WERI-Rb-1 (cell line): ENCODE measurements at regions not wholly inside any gene's neighbourhood (a gene's known extent, or its start where the extent isn't known, plus 50 kb on each side); places are given as distances from the start of the nearest gene placed in this dataset.

Experiments
- DNase-seq: peaks from one replicate; pipeline ENCODE4 v3.0.0-alpha.2; 2020
- H3K27ac ChIP-seq: fragments of 250-450 bp; sonication (Bioruptor Pico); 2 replicates; pipeline ENCODE4 v1.5.1; 2020; ENCODE audit warnings: mild to moderate bottlenecking, moderate library complexity
- H3K27me3 ChIP-seq: fragments of 250-450 bp; sonication (Bioruptor Pico); 2 replicates; pipeline ENCODE4 v1.5.1; 2021; ENCODE audit warnings: mild to moderate bottlenecking, low read depth, moderate library complexity; ENCODE audit not compliant: insufficient read depth, severe bottlenecking
- H3K36me3 ChIP-seq: fragments of 250-450 bp; sonication (Bioruptor Pico); 2 replicates; pipeline ENCODE4 v1.5.1; 2020; ENCODE audit warnings: mild to moderate bottlenecking, moderate library complexity
- H3K4me3 ChIP-seq: 2 replicates; pipeline ENCODE4 v1.5.1; 2011; ENCODE audit warnings: low read depth, mild to moderate bottlenecking, control low read depth, low read length
- H3K9me3 ChIP-seq: fragments of 250-450 bp; sonication (Bioruptor Pico); 2 replicates; pipeline ENCODE4 v1.5.1; 2021; ENCODE audit warnings: mild to moderate bottlenecking, moderate library complexity; ENCODE audit not compliant: severe bottlenecking
- CTCF ChIP-seq: IDR thresholded peaks from 2 replicates; pipeline ENCODE4 v1.5.1; 2011; ENCODE audit warnings: low read depth, mild to moderate bottlenecking, control low read depth, inconsistent platforms, low read length

- Histone ChIP-seq H3K27ac (no peak overlapping the region), H3K4me3 (no peak overlapping the region), H3K9me3 (no peaks in the 10 kb centered on the region), H3K27me3 (peaks cover 18% of the 10 kb centered on the region), H3K36me3 (no peaks in the 10 kb centered on the region)
- DNase-seq, result no peak
- no peak for TF ChIP-seq CTCF
These were observed 870.6 kb upstream of the SLIT2 start for GRCh38 chr4:19381068-19381467.

GRCh38 chr4:19380600-19380999, 871.1 kb upstream of the SLIT2 start:
- Histone ChIP-seq H3K4me3 (no peak overlapping the region), H3K27me3 (peaks cover 18% of the 10 kb centered on the region), H3K9me3 (no peaks in the 10 kb centered on the region), H3K27ac (no peak overlapping the region), H3K36me3 (no peaks in the 10 kb centered on the region)
- TF ChIP-seq CTCF, result no peak
- DNase-seq, result no peak

GRCh38 chr4:19379191-19379708, 872.5 kb upstream of the SLIT2 start:
- Histone ChIP-seq H3K27me3 (peaks cover 13% of the 10 kb centered on the region), H3K27ac (no peak overlapping the region), H3K9me3 (no peaks in the 10 kb centered on the region), H3K4me3 (no peak overlapping the region), H3K36me3 (no peaks in the 10 kb centered on the region)
- no peak for TF ChIP-seq CTCF
- no peak for DNase-seq

- Histone ChIP-seq H3K9me3 (no peaks in the 10 kb centered on the region), H3K4me3 (no peak overlapping the region), H3K27me3 (peaks cover 3% of the 10 kb centered on the region), H3K27ac (no peak overlapping the region), H3K36me3 (no peaks in the 10 kb centered on the region)
- no peak for TF ChIP-seq CTCF
- no peak for DNase-seq
These were observed 875.8 kb upstream of the SLIT2 start for GRCh38 chr4:19375931-19376330.

GRCh38 chr4:19375136-19375804, 876.4 kb upstream of the SLIT2 start:
- H3K9me3 ChIP-seq, result no peaks in the 10 kb centered on the region
- peaks cover 3% of the 10 kb centered on the region for H3K27me3 ChIP-seq
- DNase-seq, result no peak
- H3K4me3 ChIP-seq, result no peak overlapping the region
- no peak for TF ChIP-seq CTCF
- H3K27ac ChIP-seq, result no peak overlapping the region
- H3K36me3 ChIP-seq, result no peaks in the 10 kb centered on the region

- no peak overlapping the region for H3K4me3 ChIP-seq
- no peaks in the 10 kb centered on the region for H3K27me3 ChIP-seq
- no peaks in the 10 kb centered on the region for H3K9me3 ChIP-seq
- no peaks in the 10 kb centered on the region for H3K36me3 ChIP-seq
- no peak for DNase-seq
- no peak overlapping the region for H3K27ac ChIP-seq
- TF ChIP-seq CTCF, result no peak
These were observed 879.3 kb upstream of the SLIT2 start for GRCh38 chr4:19372390-19372789.
